GM06990 (cell line): ENCODE measurements at regions not wholly inside any gene's neighbourhood (a gene's known extent, or its start where the extent isn't known, plus 50 kb on each side); places are given as distances from the start of the nearest gene placed in this dataset.
"Not testable (repeated sequence)": the region's sequence is repeated elsewhere in the genome, so short reads cannot be mapped to it uniquely, and the experiment has no call there.

Experiments used
- DNase-seq: peaks from one replicate; pipeline ENCODE4 v3.0.0-alpha.2; 2011; ENCODE audit not compliant: insufficient read length; ENCODE audit errors: extremely low read depth
- H3K27me3 ChIP-seq: replicated peaks from 2 replicates; pipeline ENCODE4 v1.6.0; 2011; ENCODE audit warnings: low read length; ENCODE audit not compliant: control insufficient read depth, insufficient read depth
- H3K36me3 ChIP-seq: 2 replicates; pipeline ENCODE4 v1.5.1; 2011; ENCODE audit warnings: low read length; ENCODE audit not compliant: control insufficient read depth, insufficient read depth
- H3K4me3 ChIP-seq: replicated peaks from 2 replicates; pipeline ENCODE4 v1.5.1; 2011; ENCODE audit warnings: low read depth, mild to moderate bottlenecking, control low read depth, low read length
- CTCF ChIP-seq: IDR thresholded peaks from 2 replicates; pipeline ENCODE4 v1.5.1; 2011; ENCODE audit warnings: low read length, control low read depth, mild to moderate bottlenecking, inconsistent platforms; ENCODE audit not compliant: insufficient read depth, poor library complexity, severe bottlenecking

- Histone ChIP-seq H3K4me3 (no peak overlapping the region), H3K36me3 (no peaks in the 10 kb centered on the region), H3K27me3 (no peaks in the 10 kb centered on the region; the same call in 1 of the 2 replicates)
- no peak for TF ChIP-seq CTCF
- no peak for DNase-seq
Measured at GRCh38 chr13:26855071-26855470, 94.5 kb upstream of the GPR12 start.

GRCh38 chr13:26853323-26853722, 92.7 kb upstream of the GPR12 start:
- TF ChIP-seq CTCF: no peak
- no peak overlapping the region for H3K4me3 ChIP-seq
- H3K36me3 ChIP-seq: no peaks in the 10 kb centered on the region
- DNase-seq: no peak
- no peaks in the 10 kb centered on the region for H3K27me3 ChIP-seq

GRCh38 chr13:26847281-26847680, 86.7 kb upstream of the GPR12 start:
- no peak for DNase-seq
- Histone ChIP-seq H3K27me3 (no peaks in the 10 kb centered on the region), H3K36me3 (no peaks in the 10 kb centered on the region), H3K4me3 (no peak overlapping the region)
- TF ChIP-seq CTCF: no peak

GRCh38 chr13:26845063-26845462, 84.5 kb upstream of the GPR12 start:
- DNase-seq, H3K27me3 ChIP-seq, H3K36me3 ChIP-seq, H3K4me3 ChIP-seq: not testable (repeated sequence)

GRCh38 chr13:26839682-26840081, 79.1 kb upstream of the GPR12 start:
- no peaks in the 10 kb centered on the region for H3K36me3 ChIP-seq
- H3K4me3 ChIP-seq: no peak overlapping the region
- H3K27me3 ChIP-seq: peaks cover 3% of the 10 kb centered on the region; the same call in 1 of the 2 replicates
- TF ChIP-seq CTCF: no peak
- no peak for DNase-seq

- no peak for TF ChIP-seq CTCF
Measured at GRCh38 chr13:26838821-26839220, 78.2 kb upstream of the GPR12 start.

More at GRCh38 chr13:26838821-26839220, 78.2 kb upstream of the GPR12 start:
- H3K4me3 ChIP-seq: no peak overlapping the region
- no peak for DNase-seq
- H3K36me3 ChIP-seq: no peaks in the 10 kb centered on the region
- H3K27me3 ChIP-seq: peaks cover 3% of the 10 kb centered on the region; the same call in 1 of the 2 replicates
